Activated gamma-delta T cell (primary cell): ENCODE measurements at regions not wholly inside any gene's neighbourhood (a gene's known extent, or its start where the extent isn't known, plus 50 kb on each side); places are given as distances from the start of the nearest gene placed in this dataset.

Source experiments
- DNase-seq: peaks from one replicate; lab custom pipeline; 2025; lab: John Stamatoyannopoulos, UW

DNA sequence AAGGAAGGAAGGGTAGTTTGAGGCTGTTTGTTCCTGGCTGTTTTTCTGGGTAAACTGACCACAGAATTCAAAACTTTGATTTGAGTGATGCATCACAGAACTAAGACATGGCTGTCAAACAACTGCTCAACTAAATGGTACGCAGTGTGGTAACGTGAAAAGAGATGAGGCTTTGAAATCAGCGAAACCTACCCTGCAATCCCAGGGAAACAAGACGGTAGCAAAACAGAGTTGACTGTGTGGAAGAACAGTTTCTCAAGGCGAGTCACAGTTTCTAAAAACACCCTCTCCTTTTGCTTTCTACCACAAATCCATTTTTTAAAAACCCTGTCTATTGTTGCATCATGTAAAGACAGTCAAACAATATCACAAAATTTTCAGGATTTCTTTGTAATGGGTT is 156.0 kb upstream of the MAF start:
- DNase-seq = no peak

- no peak for DNase-seq
Observed at GRCh38 chr16:79754501-79754900, 154.0 kb upstream of the MAF start.

- DNase-seq = no peak
Observed at GRCh38 chr16:79754081-79754480, 153.5 kb upstream of the MAF start.

DNA sequence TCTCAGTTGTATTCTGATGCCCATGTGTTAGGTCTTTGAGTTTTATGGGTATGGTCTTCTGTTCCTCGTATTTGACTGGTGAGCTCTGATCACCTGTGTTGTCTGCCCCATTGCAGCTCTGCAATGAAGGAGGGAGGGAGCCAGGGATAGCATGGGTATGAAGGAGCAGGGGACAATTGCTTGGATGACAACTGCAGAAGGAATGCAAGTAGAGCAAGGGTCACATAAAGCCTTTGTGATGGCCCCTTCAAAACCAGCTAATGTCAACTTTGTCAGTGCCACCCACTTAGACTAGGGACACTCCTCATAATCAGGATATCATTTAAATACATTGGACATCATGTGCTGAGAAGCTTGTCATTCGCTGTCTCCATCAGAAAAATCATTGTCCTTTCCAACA is 152.7 kb upstream of the MAF start:
- no peak for DNase-seq

- no peak for DNase-seq
Observed at GRCh38 chr16:79752396-79752795, 151.9 kb upstream of the MAF start.

GRCh38 chr16:79751471-79752184 is 151.1 kb upstream of the MAF start:
- DNase-seq = no peak

GRCh38 chr16:79750311-79750710 is 149.8 kb upstream of the MAF start:
- no peak for DNase-seq

DNA sequence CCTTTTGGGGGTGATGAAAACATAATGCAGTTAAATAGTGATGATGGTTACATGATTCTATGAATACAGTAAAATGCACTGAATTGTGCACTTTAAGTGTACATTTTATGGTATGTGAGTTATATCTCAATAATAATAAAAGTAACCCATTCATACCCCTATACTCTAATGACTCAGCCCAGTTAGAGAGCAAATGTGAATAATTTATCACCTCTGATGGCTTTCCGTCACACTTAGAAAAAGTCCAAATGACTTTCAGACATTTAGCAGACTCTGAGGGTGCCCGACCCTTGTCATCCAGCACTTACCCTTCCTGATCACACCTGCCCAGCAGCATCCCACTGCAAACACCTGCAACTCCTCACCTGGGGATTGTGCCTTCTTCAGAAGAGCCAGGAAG is 148.1 kb upstream of the MAF start:
- DNase-seq = no peak

- no peak for DNase-seq
Observed at GRCh38 chr16:79747688-79748087, 147.2 kb upstream of the MAF start.

DNA sequence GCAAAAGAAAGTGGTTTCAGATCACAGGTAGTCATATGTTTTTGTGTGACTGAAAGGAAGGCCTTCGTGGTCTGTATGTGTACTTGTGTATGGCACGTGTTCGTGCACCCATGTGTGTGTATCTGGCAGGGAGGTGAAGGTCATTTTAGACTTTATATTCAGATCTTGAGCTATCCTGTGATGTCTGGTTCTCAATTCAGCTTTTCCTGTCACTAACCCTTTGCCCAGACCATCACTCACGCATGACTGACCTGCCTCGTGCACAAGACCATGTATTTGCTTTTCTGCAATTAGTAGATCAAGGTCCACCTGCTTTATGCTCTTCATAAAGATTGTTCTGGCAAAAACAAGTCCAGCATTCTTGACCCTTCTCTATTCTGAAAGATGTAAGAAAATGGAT is 139.7 kb upstream of the MAF start:
- DNase-seq = no peak

DNA sequence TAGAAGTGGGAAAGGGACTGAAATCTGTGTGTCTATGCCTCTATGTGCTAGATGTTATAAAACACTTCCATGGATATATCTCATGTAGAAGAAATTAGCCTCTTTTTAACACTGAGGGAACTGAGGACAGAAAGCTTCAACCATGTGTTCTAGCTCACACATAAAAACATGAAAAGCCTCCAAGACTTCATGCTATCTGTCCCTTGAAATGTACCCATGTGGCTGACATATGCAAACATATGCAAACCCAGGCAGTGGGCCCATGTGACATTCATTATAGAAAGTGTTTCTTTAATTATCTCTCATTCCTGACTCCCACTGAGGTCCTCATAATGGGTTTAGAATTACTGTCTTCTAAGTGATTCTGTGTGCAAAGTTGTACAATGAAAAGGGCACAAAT is 134.7 kb upstream of the MAF start:
- no peak for DNase-seq

DNA sequence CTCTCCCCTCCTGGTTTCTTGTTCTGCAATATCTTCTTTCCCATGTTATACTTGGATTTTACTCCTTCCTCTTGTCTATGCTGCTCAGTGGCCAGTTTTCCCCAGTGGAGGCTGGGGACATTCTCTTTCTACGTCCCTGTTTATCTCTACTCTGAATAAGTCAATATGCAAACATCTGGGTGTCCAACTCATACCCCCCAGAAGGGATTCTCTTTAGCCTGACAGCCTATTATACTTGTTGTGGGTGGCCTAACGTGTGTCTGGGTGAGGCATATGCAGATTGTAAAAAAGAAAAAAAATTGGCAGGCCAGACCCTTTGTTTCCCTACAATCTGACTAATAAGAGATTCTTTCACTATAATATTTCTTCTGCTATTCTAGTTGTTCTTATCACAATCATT is 134.2 kb upstream of the MAF start:
- no peak for DNase-seq

DNA sequence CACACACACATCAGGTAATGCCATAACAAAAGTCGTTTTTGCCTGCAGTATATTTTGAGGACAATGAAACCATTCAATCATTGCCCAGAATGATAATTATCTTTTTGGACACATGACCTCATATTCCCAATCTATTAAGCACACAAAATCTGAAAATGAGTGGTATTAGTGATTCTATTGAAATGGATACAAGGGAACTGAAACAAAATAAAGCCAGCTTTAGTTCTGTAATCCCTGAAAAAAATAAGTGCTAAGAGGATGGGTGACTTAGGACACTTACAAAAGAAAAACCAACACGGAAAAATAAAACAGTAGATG is 128.3 kb upstream of the MAF start:
- no peak for DNase-seq

GRCh38 chr16:79728048-79728922 is 127.7 kb upstream of the MAF start:
- no peak for DNase-seq

DNA sequence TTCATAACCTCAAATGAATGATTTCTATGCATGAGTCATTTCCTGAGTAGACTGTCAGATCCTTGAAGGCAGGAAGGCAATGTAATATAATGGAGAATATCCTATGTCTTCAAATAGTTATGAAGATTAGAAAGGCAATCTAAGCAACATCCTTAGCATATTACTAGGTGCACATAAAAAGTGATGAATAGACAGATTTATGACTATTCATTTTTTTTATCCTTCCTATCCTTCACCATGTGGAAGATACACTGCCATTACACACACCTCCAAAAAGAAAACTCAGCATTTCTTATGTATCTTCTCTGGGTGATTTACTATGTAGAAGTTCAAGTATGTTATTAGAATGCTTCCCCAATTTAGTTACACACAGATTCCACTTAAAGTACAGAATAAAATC is 126.4 kb upstream of the MAF start:
- DNase-seq = no peak

GRCh38 chr16:79725051-79725450 is 124.5 kb upstream of the MAF start:
- DNase-seq = no peak

- no peak for DNase-seq
Observed at GRCh38 chr16:79723583-79724168, 123.1 kb upstream of the MAF start.

DNA sequence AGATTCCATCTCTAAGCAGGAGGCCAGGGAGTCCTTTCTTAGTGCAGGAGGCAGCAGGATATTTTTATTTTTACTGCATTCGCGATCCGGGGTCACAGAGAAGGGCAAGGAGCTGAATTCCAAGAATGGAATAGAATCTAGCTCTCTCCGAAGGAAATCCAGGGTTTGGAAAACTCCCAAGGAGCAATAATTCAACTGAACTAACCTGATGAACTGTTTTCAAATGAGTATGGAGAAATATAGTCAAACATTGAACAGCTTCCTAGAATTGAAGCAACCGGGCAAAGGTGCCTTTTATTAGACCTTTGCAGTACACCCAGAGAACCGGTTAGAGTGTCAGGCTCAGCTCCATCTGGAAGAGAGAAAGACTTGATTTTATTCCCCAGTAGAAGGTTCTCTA is 120.7 kb upstream of the MAF start:
- DNase-seq = no peak

DNA sequence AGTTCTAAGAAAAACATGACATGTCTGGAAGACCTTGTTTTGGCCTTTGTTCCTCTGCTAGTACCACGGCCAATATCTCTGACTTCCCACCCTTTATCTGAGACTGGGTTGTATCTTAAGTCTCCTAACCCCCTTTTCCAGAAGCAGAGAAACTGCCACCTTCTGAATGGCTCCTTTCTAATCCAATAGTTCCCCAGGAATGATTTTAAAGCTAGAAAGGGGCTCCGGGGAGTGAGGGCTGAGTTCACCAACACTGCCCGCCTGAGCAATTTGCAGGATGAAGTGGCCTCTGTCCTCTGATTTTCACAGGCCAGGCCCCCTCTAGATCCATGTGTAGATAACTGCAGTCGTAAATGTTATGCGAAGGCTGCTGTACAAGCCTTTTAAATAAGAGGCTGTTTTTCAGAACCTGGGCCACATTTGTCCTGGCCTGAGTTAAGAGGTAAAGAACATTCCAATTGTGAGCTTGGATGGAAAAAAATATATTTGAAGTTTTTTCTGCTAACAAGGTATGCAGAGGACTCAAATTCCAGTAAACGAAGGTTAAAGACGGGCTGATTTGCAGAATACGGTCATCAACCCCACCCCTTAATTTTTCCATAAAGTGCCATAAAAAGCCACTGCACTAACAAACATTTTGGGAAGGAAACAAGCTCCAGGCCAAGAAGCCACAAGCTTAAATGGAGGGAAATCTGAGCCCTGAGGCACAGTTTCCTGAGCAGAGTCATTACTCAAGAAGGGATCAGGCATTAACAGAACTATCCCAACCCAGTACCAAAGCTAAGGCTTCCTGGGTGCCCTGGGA is 117.0 kb upstream of the MAF start:
- DNase-seq = no peak

DNA sequence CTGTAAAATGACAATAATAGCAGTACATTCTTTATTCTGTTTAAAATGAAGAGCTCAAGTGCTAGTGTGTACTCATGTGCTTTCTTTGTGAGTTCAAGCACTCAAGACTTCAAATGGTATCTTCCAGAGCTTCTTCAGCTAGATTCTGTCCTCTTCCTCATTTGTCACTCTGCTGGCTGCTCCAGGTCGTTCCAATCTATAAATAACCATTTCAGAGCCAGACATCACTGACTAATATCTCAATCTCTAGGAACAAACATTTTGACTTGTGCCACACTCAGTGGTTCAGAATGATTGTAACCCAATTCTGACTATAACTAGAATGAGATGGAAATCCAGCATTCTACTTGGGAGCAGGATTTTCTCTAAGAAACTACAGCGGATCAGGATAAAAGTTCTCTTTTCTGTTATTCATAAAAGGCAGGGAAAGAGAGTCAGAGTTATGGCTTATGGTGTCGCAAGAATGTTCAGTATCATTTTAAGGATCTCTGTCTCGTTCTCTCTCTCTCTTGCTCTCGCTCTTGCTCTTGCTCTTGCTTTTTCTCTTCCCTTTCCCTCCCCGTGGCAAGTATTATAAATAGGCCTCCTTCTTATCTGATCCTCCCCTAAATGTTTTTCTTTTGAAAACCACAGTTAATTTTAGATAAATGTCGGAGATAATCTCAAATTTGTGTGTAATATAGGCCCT is 116.3 kb upstream of the MAF start:
- DNase-seq = no peak

DNA sequence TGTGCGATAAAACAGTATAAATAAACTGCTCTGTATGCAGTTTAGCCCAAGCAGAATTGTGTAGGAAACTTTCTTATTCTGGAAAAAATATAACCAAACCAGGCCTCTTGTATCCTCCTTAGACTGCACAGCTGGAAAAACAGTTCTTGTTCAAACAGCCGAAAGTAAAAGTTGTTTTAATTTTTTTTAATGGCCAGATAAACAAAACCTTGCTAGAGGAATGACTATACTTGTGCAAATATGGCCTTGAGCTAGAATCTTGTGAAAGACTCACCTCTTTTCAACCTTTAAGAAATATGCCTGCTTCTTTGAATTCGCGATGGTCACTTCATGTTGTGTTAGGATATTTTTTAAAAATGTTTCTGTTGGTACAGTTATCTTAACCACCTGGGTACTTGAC is 114.5 kb upstream of the MAF start:
- DNase-seq = no peak

DNA sequence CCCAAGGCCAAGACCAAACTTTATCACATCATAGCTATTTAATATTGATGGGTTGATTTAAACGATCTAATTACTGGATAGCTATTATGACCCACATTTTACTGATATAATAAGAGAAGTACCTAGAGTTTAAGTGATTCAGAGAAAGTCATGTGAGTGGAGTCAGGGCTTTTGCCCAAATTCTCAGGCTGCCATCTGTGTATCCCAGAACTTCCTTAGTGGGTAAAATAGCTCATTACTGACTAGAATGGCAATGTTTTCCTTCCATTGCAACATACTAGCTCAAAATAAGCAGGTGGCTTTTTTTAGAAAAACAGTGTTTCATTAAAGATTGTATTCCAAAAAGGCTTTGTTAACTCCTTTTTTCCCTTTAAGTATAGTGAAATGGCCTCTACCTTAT is 113.9 kb upstream of the MAF start:
- DNase-seq = no peak
